Spleen (tissue), 7 donors: ENCODE measurements at regions not wholly inside any gene's neighbourhood (a gene's known extent, or its start where the extent isn't known, plus 50 kb on each side); places are given as distances from the start of the nearest gene placed in this dataset.

ENCODE experiments used
- POLR2AphosphoS5 ChIP-seq, 3 donors: sonication (generic); formaldehyde crosslinking; IDR thresholded peaks; one replicate each; pipeline ENCODE4 v1.5.1; 2017; ENCODE audit warnings: antibody characterized with exemption in 3 of 3
- TF ChIP-seq, protein P1 (sequence below), 11 experiments: fragments of 200-600 bp in 7 of 11; fragments of 450-650 bp in 4 of 11; sonication (generic) in 4 of 11; IDR thresholded peaks in 8 of 11; conservative IDR thresholded peaks in 3 of 11; 1 replicate in 7 of 11; 2 replicates in 4 of 11; pipeline versions ENCODE4 v1.4.0 to v1.8.0; 2016 to 2021; ENCODE audit warnings: antibody characterized with exemption in 11 of 11, inconsistent platforms in 4 of 11, mild to moderate bottlenecking in 1 of 11
- donor health status: DM: no; HTN: no; CAD: no; lungs with moderate emphysema.
- donor health status: DM: no; HTN: no; CAD: no.
- donor health status: DM: no; HTN: no; CAD: no.

DNA sequence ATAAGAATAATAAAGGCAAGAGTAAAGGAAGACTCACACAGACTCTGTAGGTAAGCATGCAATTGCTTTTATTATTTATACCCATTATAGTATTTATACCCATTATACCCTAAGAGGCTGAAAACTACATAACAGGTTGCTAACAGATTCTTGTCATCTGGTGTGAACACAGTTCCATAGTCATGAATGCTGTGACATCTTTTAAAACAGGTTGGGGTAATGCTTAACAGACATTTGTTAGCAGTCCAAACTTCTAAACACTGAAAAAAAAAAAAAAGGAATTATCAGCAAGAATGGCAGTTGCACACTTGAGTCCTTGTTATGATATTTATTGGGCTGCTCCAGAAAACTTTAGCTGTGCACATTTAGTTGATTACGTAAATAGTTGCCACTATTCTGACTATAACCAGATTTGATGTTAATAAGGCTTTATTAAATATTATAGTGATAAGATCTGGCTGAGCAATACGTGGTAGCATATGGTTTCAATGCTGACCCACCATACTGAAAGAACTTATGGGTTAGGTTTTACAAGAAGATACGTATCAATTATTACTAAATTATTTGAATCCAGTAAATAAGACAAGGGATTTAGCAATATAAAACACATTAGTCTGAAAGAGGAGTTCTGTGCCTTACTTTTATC lies 888.8 kb downstream of the LRRTM4 start:
- TF ChIP-seq, protein P1, sequence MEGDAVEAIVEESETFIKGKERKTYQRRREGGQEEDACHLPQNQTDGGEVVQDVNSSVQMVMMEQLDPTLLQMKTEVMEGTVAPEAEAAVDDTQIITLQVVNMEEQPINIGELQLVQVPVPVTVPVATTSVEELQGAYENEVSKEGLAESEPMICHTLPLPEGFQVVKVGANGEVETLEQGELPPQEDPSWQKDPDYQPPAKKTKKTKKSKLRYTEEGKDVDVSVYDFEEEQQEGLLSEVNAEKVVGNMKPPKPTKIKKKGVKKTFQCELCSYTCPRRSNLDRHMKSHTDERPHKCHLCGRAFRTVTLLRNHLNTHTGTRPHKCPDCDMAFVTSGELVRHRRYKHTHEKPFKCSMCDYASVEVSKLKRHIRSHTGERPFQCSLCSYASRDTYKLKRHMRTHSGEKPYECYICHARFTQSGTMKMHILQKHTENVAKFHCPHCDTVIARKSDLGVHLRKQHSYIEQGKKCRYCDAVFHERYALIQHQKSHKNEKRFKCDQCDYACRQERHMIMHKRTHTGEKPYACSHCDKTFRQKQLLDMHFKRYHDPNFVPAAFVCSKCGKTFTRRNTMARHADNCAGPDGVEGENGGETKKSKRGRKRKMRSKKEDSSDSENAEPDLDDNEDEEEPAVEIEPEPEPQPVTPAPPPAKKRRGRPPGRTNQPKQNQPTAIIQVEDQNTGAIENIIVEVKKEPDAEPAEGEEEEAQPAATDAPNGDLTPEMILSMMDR (IDR thresholded peaks at IDR 0.05 in 8 of 11, conservative IDR thresholded peaks at IDR 0.05 in 3 of 11): no peak
- TF ChIP-seq POLR2AphosphoS5 (IDR thresholded peaks at IDR 0.05): no peak
